GM23338 (cell line): ENCODE measurements at regions not wholly inside any gene's neighbourhood (a gene's known extent, or its start where the extent isn't known, plus 50 kb on each side); places are given as distances from the start of the nearest gene placed in this dataset.

Experiments
- ATAC-seq: fragments of 200-7000 bp; cut with Tn5 transposase; 3 replicates; pipeline ENCODE4 v1.9.1; 2020
- DNase-seq: peaks from one replicate; pipeline ENCODE4 v3.0.0-alpha.2; 2015; ENCODE audit warnings: low spot score
- H2AFZ ChIP-seq: fragments of 200-600 bp; sonication (generic); 2 replicates; pipeline ENCODE4 v1.8.0; 2016; ENCODE audit warnings: antibody characterized with exemption, mild to moderate bottlenecking, moderate library complexity
- H3F3A ChIP-seq: fragments of 200-600 bp; sonication (generic); replicated peaks from 2 replicates; pipeline ENCODE4 v1.8.0; 2017; ENCODE audit warnings: antibody characterized with exemption, mixed run types, low read depth
- H3K27ac ChIP-seq: fragments of 200-600 bp; sonication (generic); 2 replicates; pipeline ENCODE4 v1.6.1; 2016; ENCODE audit warnings: low read depth
- H3K27me3 ChIP-seq: fragments of 200-600 bp; sonication (generic); 2 replicates; pipeline ENCODE4 v1.8.0; 2016; ENCODE audit warnings: mild to moderate bottlenecking, mixed run types, moderate library complexity; ENCODE audit not compliant: insufficient read depth
- H3K36me3 ChIP-seq: fragments of 200-600 bp; sonication (generic); 2 replicates; pipeline ENCODE4 v1.8.0; 2016; ENCODE audit warnings: mild to moderate bottlenecking; ENCODE audit not compliant: insufficient read depth
- H3K4me1 ChIP-seq: fragments of 200-600 bp; sonication (generic); 2 replicates; pipeline ENCODE4 v1.8.0; 2016; ENCODE audit warnings: mild to moderate bottlenecking, moderate library complexity; ENCODE audit not compliant: insufficient read depth
- H3K4me2 ChIP-seq: fragments of 200-600 bp; sonication (generic); 2 replicates; pipeline ENCODE4 v1.7.1; 2017; ENCODE audit warnings: mixed run types
- H3K4me3 ChIP-seq: fragments of 200-600 bp; sonication (generic); 2 replicates; pipeline ENCODE4 v1.6.1; 2016; ENCODE audit warnings: mixed run types
- H3K79me2 ChIP-seq: fragments of 200-600 bp; sonication (generic); replicated peaks from 2 replicates; pipeline ENCODE4 v1.8.0; 2017; ENCODE audit warnings: mild to moderate bottlenecking; ENCODE audit not compliant: insufficient read depth
- H3K9me2 ChIP-seq: fragments of 200-600 bp; sonication (generic); 2 replicates; pipeline ENCODE4 v1.8.0; 2017; ENCODE audit not compliant: insufficient read depth
- H4K20me1 ChIP-seq: fragments of 200-600 bp; sonication (generic); replicated peaks from 2 replicates; pipeline ENCODE4 v1.8.0; 2017; ENCODE audit warnings: mild to moderate bottlenecking; ENCODE audit not compliant: insufficient read depth
- H3K27ac Mint-ChIP-seq: 2 replicates; pipeline ENCODE4 v1.8.0; 2020; ENCODE audit warnings: inconsistent platforms, mild to moderate bottlenecking, moderate library complexity, mixed read lengths
- H3K27me3 Mint-ChIP-seq: 3 replicates; pipeline ENCODE4 v1.8.0; 2022; ENCODE audit warnings: low read depth, mild to moderate bottlenecking, moderate library complexity, mixed read lengths, inconsistent platforms; ENCODE audit not compliant: insufficient read depth, poor library complexity
- H3K36me3 Mint-ChIP-seq: 3 replicates; pipeline ENCODE4 v1.8.0; 2021; ENCODE audit warnings: low read depth, mild to moderate bottlenecking, inconsistent platforms, moderate library complexity, mixed read lengths
- H3K4me1 Mint-ChIP-seq: 3 replicates; pipeline ENCODE4 v1.8.0; 2020; ENCODE audit warnings: mild to moderate bottlenecking, inconsistent platforms, mixed read lengths
- H3K4me3 Mint-ChIP-seq: 3 replicates; pipeline ENCODE4 v1.8.0; 2021; ENCODE audit warnings: moderate library complexity, mild to moderate bottlenecking, inconsistent platforms, mixed read lengths
- H3K9me3 Mint-ChIP-seq: 3 replicates; pipeline ENCODE4 v1.8.0; 2020; ENCODE audit warnings: moderate library complexity, mild to moderate bottlenecking, inconsistent platforms, mixed read lengths
- CREB1 ChIP-seq: fragments of 250-450 bp; sonication (Bioruptor Pico); IDR thresholded peaks from 2 replicates; pipeline ENCODE4 v1.5.0; 2020; ENCODE audit warnings: low read depth, mild to moderate bottlenecking, moderate library complexity
- EZH2 ChIP-seq: fragments of 200-600 bp; sonication (generic); IDR thresholded peaks from one replicate; pipeline ENCODE4 v1.8.0; 2017; ENCODE audit warnings: antibody characterized with exemption, mild to moderate bottlenecking, low read depth; ENCODE audit not compliant: unreplicated experiment
- EZH2phosphoT487 ChIP-seq: fragments of 200-600 bp; sonication (generic); IDR thresholded peaks from one replicate; pipeline ENCODE4 v1.8.1; 2018; ENCODE audit warnings: antibody characterized with exemption; ENCODE audit not compliant: unreplicated experiment
- JUNB ChIP-seq: IDR thresholded peaks from one replicate; pipeline ENCODE4 v1.6.1; 2016; ENCODE audit warnings: antibody characterized with exemption; ENCODE audit not compliant: unreplicated experiment
- NANOG ChIP-seq: IDR thresholded peaks from 2 replicates; pipeline ENCODE4 v1.6.1; 2016; ENCODE audit warnings: antibody characterized with exemption, borderline replicate concordance
- POLR2AphosphoS5 ChIP-seq: IDR thresholded peaks from 2 replicates; pipeline ENCODE4 v1.6.1; 2016; ENCODE audit warnings: antibody characterized with exemption, low read depth
- STAT1 ChIP-seq: IDR thresholded peaks from one replicate; pipeline ENCODE4 v1.6.1; 2016; ENCODE audit warnings: antibody characterized with exemption; ENCODE audit not compliant: unreplicated experiment
- ZNF114 ChIP-seq: fragments of 250-450 bp; sonication (Bioruptor Pico); IDR thresholded peaks from 2 replicates; pipeline ENCODE4 v1.5.0; 2020; ENCODE audit warnings: mild to moderate bottlenecking, moderate library complexity
- ZNF331 ChIP-seq: fragments of 250-450 bp; sonication (Bioruptor Pico); IDR thresholded peaks from 2 replicates; pipeline ENCODE4 v1.5.0; 2020; ENCODE audit warnings: low read depth, mild to moderate bottlenecking, moderate library complexity
- TF ChIP-seq, protein P1 (sequence below): IDR thresholded peaks from one replicate; pipeline ENCODE4 v1.6.1; 2018; ENCODE audit warnings: antibody characterized with exemption; ENCODE audit not compliant: unreplicated experiment
- TF ChIP-seq, protein P2 (sequence below), 2 experiments: fragments of 200-600 bp in 1 of 2; sonication (generic) in 1 of 2; conservative IDR thresholded peaks; 2 replicates each; pipeline versions ENCODE4 v1.5.1 to v1.6.1; 2016 to 2017; ENCODE audit warnings: antibody characterized with exemption in 2 of 2, low read depth in 2 of 2, mild to moderate bottlenecking in 2 of 2, moderate library complexity in 1 of 2
- TF ChIP-seq, protein P3 (sequence below): fragments of 250-450 bp; sonication (Bioruptor Pico); IDR thresholded peaks from 2 replicates; pipeline ENCODE4 v1.5.0; 2020; ENCODE audit warnings: mild to moderate bottlenecking, moderate library complexity
- TF ChIP-seq, protein P4 (sequence below): IDR thresholded peaks from 2 replicates; pipeline ENCODE4 v1.6.1; 2016; ENCODE audit warnings: antibody characterized with exemption

DNA sequence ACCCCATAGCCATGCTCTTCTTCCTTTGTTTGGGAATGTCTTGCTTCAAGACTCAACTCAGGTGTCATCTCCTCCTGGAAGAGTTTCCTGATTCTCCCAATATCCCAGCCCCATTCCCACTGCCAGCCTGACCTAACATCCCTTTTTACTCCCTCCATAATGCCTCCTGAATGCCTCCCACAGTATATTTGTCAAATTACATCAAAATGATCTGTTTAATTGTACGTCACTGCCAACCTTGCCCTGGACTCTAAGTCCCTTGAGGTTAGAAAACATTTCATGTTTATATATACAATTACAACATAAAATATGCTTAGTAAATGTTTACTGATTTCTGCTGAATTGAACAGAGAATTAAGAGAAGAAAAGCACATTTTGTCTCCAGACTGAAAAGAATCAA lies 301.6 kb upstream of the PDE4D start:
- ATAC-seq = no peak
- peaks cover 3% of the 10 kb centered on the region; the same call in 1 of the 3 replicates for H3K4me1 Mint-ChIP-seq

More for the DNA sequence above, 301.6 kb upstream of the PDE4D start:
- Mint-ChIP-seq H3K27ac (no peak overlapping the region), H3K4me3 (no peak overlapping the region), H3K36me3 (no peaks in the 10 kb centered on the region), H3K9me3 (no peaks in the 10 kb centered on the region), H3K27me3 (peaks cover 4% of the 10 kb centered on the region)
- no peak overlapping the region for H3K27ac ChIP-seq
- H3K4me3 ChIP-seq = no peak overlapping the region
- H3K4me2 ChIP-seq = no peak overlapping the region
- no peaks in the 10 kb centered on the region for H3F3A ChIP-seq
- H3K9me2 ChIP-seq = no peaks in the 10 kb centered on the region
- H3K4me1 ChIP-seq = no peaks in the 10 kb centered on the region
- no peak for TF ChIP-seq ZNF114 (CRISPR knock-in tag)
- TF ChIP-seq EZH2phosphoT487 = no peak
- TF ChIP-seq, protein P1, sequence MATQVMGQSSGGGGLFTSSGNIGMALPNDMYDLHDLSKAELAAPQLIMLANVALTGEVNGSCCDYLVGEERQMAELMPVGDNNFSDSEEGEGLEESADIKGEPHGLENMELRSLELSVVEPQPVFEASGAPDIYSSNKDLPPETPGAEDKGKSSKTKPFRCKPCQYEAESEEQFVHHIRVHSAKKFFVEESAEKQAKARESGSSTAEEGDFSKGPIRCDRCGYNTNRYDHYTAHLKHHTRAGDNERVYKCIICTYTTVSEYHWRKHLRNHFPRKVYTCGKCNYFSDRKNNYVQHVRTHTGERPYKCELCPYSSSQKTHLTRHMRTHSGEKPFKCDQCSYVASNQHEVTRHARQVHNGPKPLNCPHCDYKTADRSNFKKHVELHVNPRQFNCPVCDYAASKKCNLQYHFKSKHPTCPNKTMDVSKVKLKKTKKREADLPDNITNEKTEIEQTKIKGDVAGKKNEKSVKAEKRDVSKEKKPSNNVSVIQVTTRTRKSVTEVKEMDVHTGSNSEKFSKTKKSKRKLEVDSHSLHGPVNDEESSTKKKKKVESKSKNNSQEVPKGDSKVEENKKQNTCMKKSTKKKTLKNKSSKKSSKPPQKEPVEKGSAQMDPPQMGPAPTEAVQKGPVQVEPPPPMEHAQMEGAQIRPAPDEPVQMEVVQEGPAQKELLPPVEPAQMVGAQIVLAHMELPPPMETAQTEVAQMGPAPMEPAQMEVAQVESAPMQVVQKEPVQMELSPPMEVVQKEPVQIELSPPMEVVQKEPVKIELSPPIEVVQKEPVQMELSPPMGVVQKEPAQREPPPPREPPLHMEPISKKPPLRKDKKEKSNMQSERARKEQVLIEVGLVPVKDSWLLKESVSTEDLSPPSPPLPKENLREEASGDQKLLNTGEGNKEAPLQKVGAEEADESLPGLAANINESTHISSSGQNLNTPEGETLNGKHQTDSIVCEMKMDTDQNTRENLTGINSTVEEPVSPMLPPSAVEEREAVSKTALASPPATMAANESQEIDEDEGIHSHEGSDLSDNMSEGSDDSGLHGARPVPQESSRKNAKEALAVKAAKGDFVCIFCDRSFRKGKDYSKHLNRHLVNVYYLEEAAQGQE = no peak
- TF ChIP-seq POLR2AphosphoS5 = no peak
- TF ChIP-seq, protein P2, sequence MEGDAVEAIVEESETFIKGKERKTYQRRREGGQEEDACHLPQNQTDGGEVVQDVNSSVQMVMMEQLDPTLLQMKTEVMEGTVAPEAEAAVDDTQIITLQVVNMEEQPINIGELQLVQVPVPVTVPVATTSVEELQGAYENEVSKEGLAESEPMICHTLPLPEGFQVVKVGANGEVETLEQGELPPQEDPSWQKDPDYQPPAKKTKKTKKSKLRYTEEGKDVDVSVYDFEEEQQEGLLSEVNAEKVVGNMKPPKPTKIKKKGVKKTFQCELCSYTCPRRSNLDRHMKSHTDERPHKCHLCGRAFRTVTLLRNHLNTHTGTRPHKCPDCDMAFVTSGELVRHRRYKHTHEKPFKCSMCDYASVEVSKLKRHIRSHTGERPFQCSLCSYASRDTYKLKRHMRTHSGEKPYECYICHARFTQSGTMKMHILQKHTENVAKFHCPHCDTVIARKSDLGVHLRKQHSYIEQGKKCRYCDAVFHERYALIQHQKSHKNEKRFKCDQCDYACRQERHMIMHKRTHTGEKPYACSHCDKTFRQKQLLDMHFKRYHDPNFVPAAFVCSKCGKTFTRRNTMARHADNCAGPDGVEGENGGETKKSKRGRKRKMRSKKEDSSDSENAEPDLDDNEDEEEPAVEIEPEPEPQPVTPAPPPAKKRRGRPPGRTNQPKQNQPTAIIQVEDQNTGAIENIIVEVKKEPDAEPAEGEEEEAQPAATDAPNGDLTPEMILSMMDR (conservative IDR thresholded peaks at IDR 0.05; ENCODE audit: low read depth in 2 of 2) = no peak
- TF ChIP-seq EZH2 = no peak
- no peak for TF ChIP-seq CREB1 (CRISPR knock-in tag)
- TF ChIP-seq ZNF331 (CRISPR knock-in tag) = no peak
- no peak for TF ChIP-seq NANOG
- no peak for TF ChIP-seq JUNB
- TF ChIP-seq, protein P3, sequence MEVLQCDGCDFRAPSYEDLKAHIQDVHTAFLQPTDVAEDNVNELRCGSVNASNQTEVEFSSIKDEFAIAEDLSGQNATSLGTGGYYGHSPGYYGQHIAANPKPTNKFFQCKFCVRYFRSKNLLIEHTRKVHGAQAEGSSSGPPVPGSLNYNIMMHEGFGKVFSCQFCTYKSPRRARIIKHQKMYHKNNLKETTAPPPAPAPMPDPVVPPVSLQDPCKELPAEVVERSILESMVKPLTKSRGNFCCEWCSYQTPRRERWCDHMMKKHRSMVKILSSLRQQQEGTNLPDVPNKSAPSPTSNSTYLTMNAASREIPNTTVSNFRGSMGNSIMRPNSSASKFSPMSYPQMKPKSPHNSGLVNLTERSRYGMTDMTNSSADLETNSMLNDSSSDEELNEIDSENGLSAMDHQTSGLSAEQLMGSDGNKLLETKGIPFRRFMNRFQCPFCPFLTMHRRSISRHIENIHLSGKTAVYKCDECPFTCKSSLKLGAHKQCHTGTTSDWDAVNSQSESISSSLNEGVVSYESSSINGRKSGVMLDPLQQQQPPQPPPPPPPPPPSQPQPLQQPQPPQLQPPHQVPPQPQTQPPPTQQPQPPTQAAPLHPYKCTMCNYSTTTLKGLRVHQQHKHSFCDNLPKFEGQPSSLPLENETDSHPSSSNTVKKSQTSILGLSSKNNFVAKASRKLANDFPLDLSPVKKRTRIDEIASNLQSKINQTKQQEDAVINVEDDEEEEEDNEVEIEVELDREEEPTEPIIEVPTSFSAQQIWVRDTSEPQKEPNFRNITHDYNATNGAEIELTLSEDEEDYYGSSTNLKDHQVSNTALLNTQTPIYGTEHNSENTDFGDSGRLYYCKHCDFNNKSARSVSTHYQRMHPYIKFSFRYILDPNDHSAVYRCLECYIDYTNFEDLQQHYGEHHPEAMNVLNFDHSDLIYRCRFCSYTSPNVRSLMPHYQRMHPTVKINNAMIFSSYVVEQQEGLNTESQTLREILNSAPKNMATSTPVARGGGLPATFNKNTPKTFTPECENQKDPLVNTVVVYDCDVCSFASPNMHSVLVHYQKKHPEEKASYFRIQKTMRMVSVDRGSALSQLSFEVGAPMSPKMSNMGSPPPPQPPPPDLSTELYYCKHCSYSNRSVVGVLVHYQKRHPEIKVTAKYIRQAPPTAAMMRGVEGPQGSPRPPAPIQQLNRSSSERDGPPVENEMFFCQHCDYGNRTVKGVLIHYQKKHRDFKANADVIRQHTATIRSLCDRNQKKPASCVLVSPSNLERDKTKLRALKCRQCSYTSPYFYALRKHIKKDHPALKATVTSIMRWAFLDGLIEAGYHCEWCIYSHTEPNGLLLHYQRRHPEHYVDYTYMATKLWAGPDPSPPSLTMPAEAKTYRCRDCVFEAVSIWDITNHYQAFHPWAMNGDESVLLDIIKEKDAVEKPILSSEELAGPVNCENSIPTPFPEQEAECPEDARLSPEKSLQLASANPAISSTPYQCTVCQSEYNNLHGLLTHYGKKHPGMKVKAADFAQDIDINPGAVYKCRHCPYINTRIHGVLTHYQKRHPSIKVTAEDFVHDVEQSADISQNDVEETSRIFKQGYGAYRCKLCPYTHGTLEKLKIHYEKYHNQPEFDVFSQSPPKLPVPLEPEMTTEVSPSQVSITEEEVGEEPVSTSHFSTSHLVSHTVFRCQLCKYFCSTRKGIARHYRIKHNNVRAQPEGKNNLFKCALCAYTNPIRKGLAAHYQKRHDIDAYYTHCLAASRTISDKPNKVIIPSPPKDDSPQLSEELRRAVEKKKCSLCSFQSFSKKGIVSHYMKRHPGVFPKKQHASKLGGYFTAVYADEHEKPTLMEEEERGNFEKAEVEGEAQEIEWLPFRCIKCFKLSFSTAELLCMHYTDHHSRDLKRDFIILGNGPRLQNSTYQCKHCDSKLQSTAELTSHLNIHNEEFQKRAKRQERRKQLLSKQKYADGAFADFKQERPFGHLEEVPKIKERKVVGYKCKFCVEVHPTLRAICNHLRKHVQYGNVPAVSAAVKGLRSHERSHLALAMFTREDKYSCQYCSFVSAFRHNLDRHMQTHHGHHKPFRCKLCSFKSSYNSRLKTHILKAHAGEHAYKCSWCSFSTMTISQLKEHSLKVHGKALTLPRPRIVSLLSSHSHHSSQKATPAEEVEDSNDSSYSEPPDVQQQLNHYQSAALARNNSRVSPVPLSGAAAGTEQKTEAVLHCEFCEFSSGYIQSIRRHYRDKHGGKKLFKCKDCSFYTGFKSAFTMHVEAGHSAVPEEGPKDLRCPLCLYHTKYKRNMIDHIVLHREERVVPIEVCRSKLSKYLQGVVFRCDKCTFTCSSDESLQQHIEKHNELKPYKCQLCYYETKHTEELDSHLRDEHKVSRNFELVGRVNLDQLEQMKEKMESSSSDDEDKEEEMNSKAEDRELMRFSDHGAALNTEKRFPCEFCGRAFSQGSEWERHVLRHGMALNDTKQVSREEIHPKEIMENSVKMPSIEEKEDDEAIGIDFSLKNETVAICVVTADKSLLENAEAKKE = no peak
- TF ChIP-seq STAT1 = no peak
- TF ChIP-seq, protein P4, sequence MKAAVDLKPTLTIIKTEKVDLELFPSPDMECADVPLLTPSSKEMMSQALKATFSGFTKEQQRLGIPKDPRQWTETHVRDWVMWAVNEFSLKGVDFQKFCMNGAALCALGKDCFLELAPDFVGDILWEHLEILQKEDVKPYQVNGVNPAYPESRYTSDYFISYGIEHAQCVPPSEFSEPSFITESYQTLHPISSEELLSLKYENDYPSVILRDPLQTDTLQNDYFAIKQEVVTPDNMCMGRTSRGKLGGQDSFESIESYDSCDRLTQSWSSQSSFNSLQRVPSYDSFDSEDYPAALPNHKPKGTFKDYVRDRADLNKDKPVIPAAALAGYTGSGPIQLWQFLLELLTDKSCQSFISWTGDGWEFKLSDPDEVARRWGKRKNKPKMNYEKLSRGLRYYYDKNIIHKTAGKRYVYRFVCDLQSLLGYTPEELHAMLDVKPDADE = no peak
- no peak for DNase-seq
- H3K79me2 ChIP-seq = no peaks in the 10 kb centered on the region
- H2AFZ ChIP-seq = no peak overlapping the region
- no peaks in the 10 kb centered on the region for H4K20me1 ChIP-seq
- H3K36me3 ChIP-seq = no peaks in the 10 kb centered on the region
- H3K27me3 ChIP-seq = no peaks in the 10 kb centered on the region
